Spinal cord (tissue), 9 donors: ENCODE measurements at regions not wholly inside any gene's neighbourhood (a gene's known extent, or its start where the extent isn't known, plus 50 kb on each side); places are given as distances from the start of the nearest gene placed in this dataset.

Experiments
- DNase-seq, 6 donors: peaks; one replicate each; pipeline versions ENCODE4 v3.0.0 to v3.0.0-alpha.2; 2013 to 2015; ENCODE audit warnings: low spot score in 6 of 6, low read depth in 4 of 6
- H3K27ac ChIP-seq: one replicate; pipeline ENCODE4 v1.5.1; 2013; ENCODE audit warnings: low read depth, low read length, control low read depth
- H3K27me3 ChIP-seq: one replicate; pipeline ENCODE4 v1.6.1; 2013; ENCODE audit warnings: low read length; ENCODE audit not compliant: control insufficient read depth, insufficient read depth
- H3K36me3 ChIP-seq: one replicate; pipeline ENCODE4 v1.6.1; 2013; ENCODE audit warnings: low read length; ENCODE audit not compliant: control insufficient read depth, insufficient read depth
- H3K4me1 ChIP-seq: one replicate; pipeline ENCODE4 v1.6.1; 2013; ENCODE audit warnings: low read length; ENCODE audit not compliant: control insufficient read depth, insufficient read depth
- H3K4me3 ChIP-seq: one replicate; pipeline ENCODE4 v1.5.1; 2013; ENCODE audit warnings: low read depth, low read length, control low read depth
- H3K9me3 ChIP-seq: one replicate; pipeline ENCODE4 v1.6.1; 2013; ENCODE audit warnings: low read length; ENCODE audit not compliant: control insufficient read depth, insufficient read depth
- WGBS: methylation state at CpG from one replicate; pipeline ENCODE4 v1.1.5; 2013; ENCODE audit warnings: missing lambda C conversion rate; ENCODE audit not compliant: insufficient coverage; 5-methylcytosine and 5-hydroxymethylcytosine counted together
- donor health status: healthy.

GRCh38 chr1:217270101-217270500 lies 360.8 kb downstream of the GPATCH2 start:
- H3K9me3 ChIP-seq = no peaks in the 10 kb centered on the region
- no peaks in the 10 kb centered on the region for H3K27me3 ChIP-seq
- no peaks in the 10 kb centered on the region for H3K36me3 ChIP-seq
- no peak overlapping the region for H3K27ac ChIP-seq
- WGBS = no CpG with 5 or more reads among the region's 4 CpGs
- peak in 1 of 6 donors; percentile 10 for DNase-seq
- no peak overlapping the region for H3K4me3 ChIP-seq
- H3K4me1 ChIP-seq = no peaks in the 10 kb centered on the region

- DNase-seq = peak in 1 of 6 donors; percentile 19
- WGBS = 66% methylated on average over 2 of the region's 5 CpGs
- H3K27ac ChIP-seq = no peak overlapping the region
- no peak overlapping the region for H3K4me3 ChIP-seq
- H3K4me1 ChIP-seq = no peaks in the 10 kb centered on the region
- no peaks in the 10 kb centered on the region for H3K27me3 ChIP-seq
- H3K36me3 ChIP-seq = no peaks in the 10 kb centered on the region
- H3K9me3 ChIP-seq = no peaks in the 10 kb centered on the region
These were observed 362.8 kb downstream of the GPATCH2 start for GRCh38 chr1:217268058-217268457.

- no peaks in the 10 kb centered on the region for H3K27me3 ChIP-seq
- WGBS = no CpG with 5 or more reads among the region's 2 CpGs
- H3K4me1 ChIP-seq = no peaks in the 10 kb centered on the region
- H3K36me3 ChIP-seq = no peaks in the 10 kb centered on the region
- H3K9me3 ChIP-seq = no peaks in the 10 kb centered on the region
- H3K27ac ChIP-seq = no peak overlapping the region
- DNase-seq = no peak
- no peak overlapping the region for H3K4me3 ChIP-seq
These were observed 369.3 kb downstream of the GPATCH2 start for GRCh38 chr1:217261636-217262035.

GRCh38 chr1:217260676-217261075 lies 370.2 kb downstream of the GPATCH2 start:
- WGBS = 83% methylated on average over 1 of the region's 1 CpG
- Histone ChIP-seq H3K4me1 (no peaks in the 10 kb centered on the region), H3K9me3 (no peaks in the 10 kb centered on the region), H3K4me3 (no peak overlapping the region), H3K27ac (no peak overlapping the region), H3K27me3 (no peaks in the 10 kb centered on the region), H3K36me3 (no peaks in the 10 kb centered on the region)
- no peak for DNase-seq

GRCh38 chr1:217253985-217254384 lies 376.9 kb downstream of the GPATCH2 start:
- H3K9me3 ChIP-seq = no peaks in the 10 kb centered on the region
- DNase-seq = no peak
- H3K4me3 ChIP-seq = no peak overlapping the region
- H3K27me3 ChIP-seq = no peaks in the 10 kb centered on the region
- H3K36me3 ChIP-seq = no peaks in the 10 kb centered on the region
- no peaks in the 10 kb centered on the region for H3K4me1 ChIP-seq
- H3K27ac ChIP-seq = no peak overlapping the region

- Histone ChIP-seq H3K36me3 (no peaks in the 10 kb centered on the region), H3K4me3 (no peak overlapping the region), H3K27me3 (no peaks in the 10 kb centered on the region), H3K4me1 (no peaks in the 10 kb centered on the region), H3K27ac (no peak overlapping the region), H3K9me3 (no peaks in the 10 kb centered on the region)
- WGBS = 100% methylated on average over 1 of the region's 2 CpGs
- no peak for DNase-seq
These were observed 377.5 kb downstream of the GPATCH2 start for GRCh38 chr1:217253351-217253750.

- WGBS = 86% methylated on average over 1 of the region's 1 CpG
- no peaks in the 10 kb centered on the region for H3K4me1 ChIP-seq
- no peak overlapping the region for H3K27ac ChIP-seq
- H3K36me3 ChIP-seq = no peaks in the 10 kb centered on the region
- no peaks in the 10 kb centered on the region for H3K27me3 ChIP-seq
- DNase-seq = no peak
- no peaks in the 10 kb centered on the region for H3K9me3 ChIP-seq
- H3K4me3 ChIP-seq = no peak overlapping the region
These were observed 379.8 kb downstream of the GPATCH2 start for GRCh38 chr1:217251121-217251520.

- DNase-seq = no peak
- no peaks in the 10 kb centered on the region for H3K9me3 ChIP-seq
- H3K36me3 ChIP-seq = no peaks in the 10 kb centered on the region
- no peak overlapping the region for H3K4me3 ChIP-seq
- H3K27me3 ChIP-seq = no peaks in the 10 kb centered on the region
- WGBS = 84% methylated on average over 3 of the region's 3 CpGs
- H3K4me1 ChIP-seq = no peaks in the 10 kb centered on the region
- H3K27ac ChIP-seq = no peak overlapping the region
These were observed 381.0 kb downstream of the GPATCH2 start for GRCh38 chr1:217249857-217250256.

GRCh38 chr1:217244971-217245370 lies 385.9 kb downstream of the GPATCH2 start:
- Histone ChIP-seq H3K27ac (no peak overlapping the region), H3K4me1 (no peaks in the 10 kb centered on the region), H3K27me3 (no peaks in the 10 kb centered on the region), H3K4me3 (no peak overlapping the region), H3K36me3 (no peaks in the 10 kb centered on the region), H3K9me3 (no peaks in the 10 kb centered on the region)
- 62% methylated on average over 3 of the region's 5 CpGs for WGBS
- peak in 2 of 6 donors; percentile 8 to 22 for DNase-seq

GRCh38 chr1:217240656-217241055 lies 390.2 kb downstream of the GPATCH2 start:
- WGBS = no CpG with 5 or more reads among the region's 2 CpGs
- no peak for DNase-seq

More at GRCh38 chr1:217240656-217241055, 390.2 kb downstream of the GPATCH2 start:
- H3K27me3 ChIP-seq = no peaks in the 10 kb centered on the region
- H3K4me1 ChIP-seq = no peaks in the 10 kb centered on the region
- no peak overlapping the region for H3K27ac ChIP-seq
- H3K36me3 ChIP-seq = no peaks in the 10 kb centered on the region
- H3K9me3 ChIP-seq = no peaks in the 10 kb centered on the region
- H3K4me3 ChIP-seq = no peak overlapping the region
